ENCODE measurements at regions not wholly inside any gene's neighbourhood (a gene's known extent, or its start where the extent isn't known, plus 50 kb on each side); places are given as distances from the start of the nearest gene placed in this dataset.

DNA sequence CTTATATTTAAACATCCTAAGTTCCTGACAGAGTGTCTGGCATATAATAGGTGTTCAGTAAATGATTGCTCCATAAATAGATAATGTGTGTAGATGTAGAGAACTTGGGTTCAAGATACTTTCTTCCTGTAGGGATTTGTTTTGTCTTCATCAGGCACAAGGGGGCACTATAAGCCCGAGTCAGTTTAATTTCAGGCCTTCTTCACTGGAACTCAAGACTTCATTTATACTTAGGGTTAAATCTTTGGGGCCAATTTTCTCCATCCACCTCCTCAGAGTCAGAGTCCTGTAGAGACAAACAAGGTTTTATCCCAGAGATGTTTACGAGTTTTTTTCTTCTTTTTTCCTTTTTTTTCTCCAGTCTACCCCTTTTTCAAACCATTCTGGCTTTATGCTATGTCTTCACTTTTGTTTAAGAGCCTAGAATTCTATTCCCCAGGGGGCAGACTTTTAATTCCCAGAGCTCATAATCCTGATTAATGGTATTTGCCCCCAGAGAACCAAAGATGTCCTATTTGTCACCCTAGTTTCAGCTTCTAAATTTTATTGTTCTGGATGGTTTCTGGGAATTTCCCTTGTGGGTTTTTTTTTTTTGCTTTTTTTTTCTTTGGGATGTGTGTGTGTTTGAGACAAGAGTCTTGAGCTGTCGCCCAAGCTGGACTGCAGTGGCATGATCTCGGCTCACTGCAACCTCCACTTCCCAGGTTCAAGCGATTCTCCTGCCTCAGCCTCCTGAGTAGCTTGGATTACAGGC lies 88.4 kb downstream of the HFE start:
- TF ChIP-seq CTCF (IDR thresholded peaks at IDR 0.05; ENCODE audit: control extremely low read depth, extremely low read depth): peak; percentile 54
- no peak overlapping the region for H3K9ac ChIP-seq (ENCODE audit: insufficient read depth in 1 of 2, low read length in 2 of 2)

GRCh38 chr6:26179675-26180074 lies 92.4 kb downstream of the HFE start:
- Histone ChIP-seq H3K4me3 (no peak overlapping the region), H3K4me1 (ENCODE audit: control insufficient read depth in 5 of 5, insufficient read depth in 5 of 5, low read length in 5 of 5) (peaks cover 0 to 6% (median 2%) of the 10 kb centered on the region in 5 donors), H3K27ac (ENCODE audit: low read depth in 1 of 2, low read length in 1 of 2) (no peak overlapping the region), H3K9me3 (ENCODE audit: control insufficient read depth in 4 of 4, insufficient read depth in 3 of 4, low read length in 3 of 4) (peaks cover 0 to 2% (median 0%) of the 10 kb centered on the region in 4 donors), H3K36me3 (ENCODE audit: control insufficient read depth in 4 of 4, insufficient read depth in 4 of 4, low read length in 4 of 4) (no peaks in the 10 kb centered on the region), H3K27me3 (ENCODE audit: control insufficient read depth in 3 of 3, insufficient read depth in 3 of 3, low read length in 2 of 3) (no peaks in the 10 kb centered on the region), H3K9ac (ENCODE audit: insufficient read depth in 1 of 2, low read length in 2 of 2) (no peak overlapping the region)
- ATAC-seq (ENCODE audit: insufficient read depth, low FRiP score) (no peak), DNase-seq (no peak)
- TF ChIP-seq CTCF (IDR thresholded peaks at IDR 0.05; ENCODE audit: control extremely low read depth, extremely low read depth): no peak
- 92 to 96% methylated on average over 1 of the region's 1 CpG for WGBS, 2 donors

More for the DNA sequence above, 88.4 kb downstream of the HFE start:
- H3K9me3 ChIP-seq (ENCODE audit: control insufficient read depth in 4 of 4, insufficient read depth in 3 of 4, low read length in 3 of 4): no peaks in the 10 kb centered on the region
- no peaks in the 10 kb centered on the region for H3K36me3 ChIP-seq (ENCODE audit: control insufficient read depth in 4 of 4, insufficient read depth in 4 of 4, low read length in 4 of 4)
- no peaks in the 10 kb centered on the region for H3K27me3 ChIP-seq (ENCODE audit: control insufficient read depth in 3 of 3, insufficient read depth in 3 of 3, low read length in 2 of 3)
- H3K4me1 ChIP-seq (ENCODE audit: control insufficient read depth in 5 of 5, insufficient read depth in 5 of 5, low read length in 5 of 5): peaks cover 0 to 9% (median 0%) of the 10 kb centered on the region in 5 donors
- ATAC-seq (ENCODE audit: insufficient read depth, low FRiP score): no peak
- WGBS, 2 donors: 65% methylated on average over 5 of the region's 5 CpGs
- H3K4me3 ChIP-seq: no peak overlapping the region
- no peak overlapping the region for H3K27ac ChIP-seq (ENCODE audit: low read depth in 1 of 2, low read length in 1 of 2)
- DNase-seq: peak; percentile 47 to 72 (median 70)

DNA sequence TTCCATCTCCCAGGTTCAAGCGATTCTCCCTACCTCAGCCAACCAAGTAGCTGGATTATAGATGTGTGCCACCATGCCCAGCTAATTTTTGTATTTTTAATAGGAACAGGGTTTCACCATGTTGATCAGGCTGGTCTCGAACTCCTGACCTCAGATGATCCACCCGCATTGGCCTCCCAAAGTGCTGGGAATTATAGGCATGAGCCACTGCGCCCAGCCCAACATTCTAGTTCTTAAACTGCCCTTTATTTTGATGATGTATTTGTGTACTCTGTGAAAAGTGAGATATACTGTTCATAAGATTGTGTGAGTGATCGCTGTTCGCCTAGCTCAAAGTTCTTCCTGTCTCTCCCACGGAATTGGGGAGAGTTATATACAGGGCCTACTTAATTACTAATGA lies 93.1 kb downstream of the HFE start:
- DNase-seq: no peak
- no peaks in the 10 kb centered on the region for H3K27me3 ChIP-seq (ENCODE audit: control insufficient read depth in 3 of 3, insufficient read depth in 3 of 3, low read length in 2 of 3)

More for the DNA sequence above, 93.1 kb downstream of the HFE start:
- Histone ChIP-seq H3K4me1 (ENCODE audit: control insufficient read depth in 5 of 5, insufficient read depth in 5 of 5, low read length in 5 of 5) (peaks cover 0 to 6% (median 2%) of the 10 kb centered on the region in 5 donors), H3K36me3 (ENCODE audit: control insufficient read depth in 4 of 4, insufficient read depth in 4 of 4, low read length in 4 of 4) (no peaks in the 10 kb centered on the region), H3K9me3 (ENCODE audit: control insufficient read depth in 4 of 4, insufficient read depth in 3 of 4, low read length in 3 of 4) (peaks cover 0 to 2% (median 0%) of the 10 kb centered on the region in 4 donors), H3K4me3 (no peak overlapping the region), H3K9ac (ENCODE audit: insufficient read depth in 1 of 2, low read length in 2 of 2) (no peak overlapping the region), H3K27ac (ENCODE audit: low read depth in 1 of 2, low read length in 1 of 2) (no peak overlapping the region)
- no peak for ATAC-seq (ENCODE audit: insufficient read depth, low FRiP score)
- 90 to 92% methylated on average over 7 of the region's 7 CpGs for WGBS, 2 donors
- TF ChIP-seq CTCF (IDR thresholded peaks at IDR 0.05; ENCODE audit: control extremely low read depth, extremely low read depth): no peak
